GM12878 (cell line): ENCODE measurements at regions not wholly inside any gene's neighbourhood (a gene's known extent, or its start where the extent isn't known, plus 50 kb on each side); places are given as distances from the start of the nearest gene placed in this dataset.

Experiments used
- CHD2 ChIP-seq: IDR thresholded peaks from 2 replicates; pipeline ENCODE4 v1.6.1; 2011; ENCODE audit warnings: low read depth, low read length, improper control_type of control experiment, borderline replicate concordance
- ZZZ3 ChIP-seq: IDR thresholded peaks from 2 replicates; pipeline ENCODE4 v1.6.1; 2011; ENCODE audit warnings: low read depth; ENCODE audit not compliant: control insufficient read depth, insufficient read length

GRCh38 chr11:115921986-115922385 is 417.8 kb upstream of the CADM1 start:
- no peak for TF ChIP-seq ZZZ3
- TF ChIP-seq CHD2: no peak
